Stimulated activated CD8-positive, alpha-beta memory T cell treated with anti-CD3 and anti-CD28 coated beads, Interleukin-2, amount 100 ng/mL, for 48 hours (primary cell): ENCODE measurements at regions not wholly inside any gene's neighbourhood (a gene's known extent, or its start where the extent isn't known, plus 50 kb on each side); places are given as distances from the start of the nearest gene placed in this dataset.
"Not testable (repeated sequence)": the region's sequence is repeated elsewhere in the genome, so short reads cannot be mapped to it uniquely, and the experiment has no call there.

Source experiments
- DNase-seq, 2 donors: peaks; one replicate each; pipeline ENCODE4 v3.0.0-alpha.2; 2020; ENCODE audit warnings: low read depth in 2 of 2

- no peak for DNase-seq
Measured at GRCh38 chr10:90023950-90024349, 322.6 kb downstream of the KIF20B start.

DNA sequence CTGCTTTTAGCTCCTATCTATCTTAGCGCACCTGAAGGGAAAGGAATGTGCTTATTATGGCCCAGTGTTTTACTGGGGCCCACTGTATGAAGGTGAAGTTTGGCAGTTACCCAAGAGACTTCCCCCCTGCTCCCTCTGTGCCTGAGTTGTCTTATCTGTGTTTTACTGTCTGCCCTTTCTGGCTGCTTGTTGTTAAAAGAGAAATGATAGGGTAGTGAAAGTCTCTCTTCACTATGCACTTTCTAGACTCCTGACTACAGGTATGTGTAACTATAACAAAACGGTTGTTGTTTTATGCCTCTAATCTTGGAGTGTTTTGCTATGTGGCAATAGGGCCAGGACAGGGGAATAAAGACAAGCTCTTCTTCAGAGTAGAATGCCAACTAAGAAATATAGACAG is 326.9 kb downstream of the KIF20B start:
- no peak for DNase-seq

DNA sequence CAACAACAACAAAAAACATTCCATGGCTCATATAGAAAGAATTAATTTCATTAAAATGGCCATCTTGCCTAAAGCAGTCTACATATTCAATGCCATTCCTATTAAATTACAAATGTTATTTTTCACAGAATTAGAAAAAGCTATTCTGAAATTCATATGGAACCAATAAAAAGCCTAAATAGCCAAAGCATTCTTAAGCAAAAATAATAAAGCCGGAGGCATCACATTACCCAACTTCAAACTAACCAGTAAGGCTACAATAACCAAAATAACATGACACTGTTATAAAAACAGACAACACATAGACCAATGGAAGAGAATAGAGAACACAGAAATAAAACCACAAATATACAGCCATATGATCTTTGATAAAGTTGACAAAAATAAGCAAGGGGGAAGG is 330.4 kb downstream of the KIF20B start:
- no peak for DNase-seq

DNA sequence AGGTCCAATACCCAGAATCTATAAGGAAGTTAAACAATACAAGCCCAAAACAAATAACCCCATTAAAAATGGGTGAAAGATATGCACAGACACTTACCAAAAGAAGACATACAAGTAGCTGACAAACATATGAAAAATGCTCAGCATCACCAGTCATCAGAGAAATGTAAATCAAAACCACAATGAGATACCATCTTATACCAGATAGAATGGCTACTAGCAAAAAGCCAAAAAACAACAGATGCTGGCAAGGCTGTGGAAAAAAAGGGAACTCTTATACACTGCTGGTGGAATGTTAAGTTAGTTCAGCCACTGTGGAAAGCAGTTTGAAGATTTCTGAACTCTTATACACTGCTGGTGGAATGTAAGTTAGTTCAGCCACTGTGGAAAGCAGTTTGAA is 331.1 kb downstream of the KIF20B start:
- no peak for DNase-seq

- not testable (repeated sequence) for DNase-seq
Measured at GRCh38 chr10:90034862-90035261, 333.5 kb downstream of the KIF20B start.

GRCh38 chr10:90041585-90041984 is 340.2 kb downstream of the KIF20B start:
- no peak for DNase-seq

GRCh38 chr10:90042075-90042474 is 340.7 kb downstream of the KIF20B start:
- no peak for DNase-seq

GRCh38 chr10:90047243-90047729 is 345.9 kb downstream of the KIF20B start:
- no peak for DNase-seq

DNA sequence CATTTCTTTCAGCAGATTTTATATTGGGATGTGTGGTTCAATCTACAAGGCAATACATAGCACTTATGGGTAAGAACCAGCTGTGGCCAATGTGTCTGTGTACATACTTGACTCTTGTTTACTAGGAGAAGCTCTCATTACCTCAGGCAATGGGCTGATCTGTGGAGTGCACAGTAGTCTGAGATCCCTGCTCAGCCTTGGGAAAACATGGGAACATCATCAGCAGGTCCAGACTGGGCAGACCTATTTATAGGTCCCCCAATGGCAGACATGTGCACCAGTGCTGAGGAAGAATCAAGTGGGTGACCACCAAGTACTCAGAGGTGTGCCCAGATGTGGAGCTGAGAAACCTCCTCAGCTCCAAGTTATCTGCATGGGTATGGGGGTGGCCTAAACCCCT is 349.7 kb downstream of the KIF20B start:
- no peak for DNase-seq

- DNase-seq, result no peak
Measured at GRCh38 chr10:90051474-90051873, 350.1 kb downstream of the KIF20B start.

DNA sequence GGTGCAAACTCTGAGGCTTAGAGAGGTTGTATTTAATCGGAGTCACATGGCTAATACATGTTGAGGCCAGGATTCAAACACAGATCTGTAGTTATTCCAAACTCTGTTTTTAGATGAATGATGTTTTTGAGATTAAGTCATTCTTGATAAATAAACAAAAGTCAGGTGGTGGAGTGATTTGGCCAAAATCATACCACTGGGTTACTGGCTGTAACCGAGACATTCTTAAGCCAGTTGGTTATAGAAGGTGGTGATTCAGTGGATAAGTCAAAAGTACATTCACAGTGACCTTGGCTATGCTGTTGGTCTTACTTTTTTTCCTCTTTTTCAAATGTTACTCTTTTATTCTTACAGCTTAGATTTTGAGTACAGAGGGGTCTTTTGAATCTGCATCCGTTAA is 361.4 kb downstream of the KIF20B start:
- DNase-seq, result no peak

DNA sequence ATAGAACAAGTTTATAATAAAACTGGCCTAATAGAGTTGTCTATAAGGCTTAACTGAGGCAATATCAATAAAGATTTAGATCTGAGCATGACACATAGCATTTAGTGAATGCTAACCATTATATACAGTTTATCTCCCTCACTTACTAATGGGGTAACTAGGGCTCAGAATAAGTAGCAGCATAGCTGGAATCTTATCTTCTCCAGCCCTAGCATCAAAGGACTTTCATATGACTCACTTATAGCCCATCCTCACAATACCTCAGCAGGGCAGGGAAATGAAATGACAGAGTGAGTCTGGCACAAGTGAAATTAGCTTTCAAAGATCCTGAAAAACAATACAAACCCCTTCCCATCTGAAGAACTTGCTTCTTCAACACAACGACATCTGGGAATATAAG is 362.9 kb downstream of the KIF20B start:
- DNase-seq, result no peak

GRCh38 chr10:90066435-90066834 is 365.0 kb downstream of the KIF20B start:
- no peak for DNase-seq

GRCh38 chr10:90075995-90076394 is 374.6 kb downstream of the KIF20B start:
- no peak for DNase-seq

DNA sequence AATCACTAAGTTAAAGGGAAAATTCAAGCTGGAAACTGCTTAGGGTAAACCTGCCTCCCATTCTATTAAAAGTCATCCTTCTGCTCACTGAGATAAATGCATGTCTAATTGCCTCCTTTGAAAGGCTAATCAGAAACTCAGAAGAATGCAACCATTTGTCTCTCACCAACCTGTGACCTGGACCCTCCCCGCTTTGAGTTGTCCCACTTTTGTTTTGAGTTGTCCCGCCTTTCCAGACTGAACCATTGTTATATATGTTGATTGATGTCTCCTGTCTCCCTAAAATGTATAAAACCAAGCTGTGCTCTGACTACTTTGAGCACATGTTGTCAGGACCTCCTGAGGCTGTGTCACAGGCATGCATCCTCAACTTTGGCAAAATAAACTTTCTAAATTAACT is 378.4 kb downstream of the KIF20B start:
- no peak for DNase-seq

GRCh38 chr10:90086606-90087190 is 385.3 kb downstream of the KIF20B start:
- DNase-seq, result not testable (repeated sequence)

GRCh38 chr10:90087197-90088023 is 386.0 kb downstream of the KIF20B start:
- no peak for DNase-seq

DNA sequence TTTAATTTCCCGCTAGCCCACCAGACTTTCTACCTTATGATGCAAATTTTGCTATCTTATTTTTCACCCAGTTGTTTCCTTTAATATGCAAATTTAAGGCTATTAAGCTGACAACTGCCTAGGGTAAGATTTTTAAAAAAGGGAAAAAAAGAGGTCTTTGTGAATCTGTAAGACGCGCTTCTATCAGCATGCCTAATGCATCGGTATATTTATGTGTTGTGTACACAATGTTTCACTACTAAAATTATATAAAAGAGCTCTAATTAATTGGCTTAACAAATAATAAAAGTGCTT is 386.6 kb downstream of the KIF20B start:
- DNase-seq, result no peak

- no peak for DNase-seq
Measured at GRCh38 chr10:90089719-90090118, 388.3 kb downstream of the KIF20B start.

DNA sequence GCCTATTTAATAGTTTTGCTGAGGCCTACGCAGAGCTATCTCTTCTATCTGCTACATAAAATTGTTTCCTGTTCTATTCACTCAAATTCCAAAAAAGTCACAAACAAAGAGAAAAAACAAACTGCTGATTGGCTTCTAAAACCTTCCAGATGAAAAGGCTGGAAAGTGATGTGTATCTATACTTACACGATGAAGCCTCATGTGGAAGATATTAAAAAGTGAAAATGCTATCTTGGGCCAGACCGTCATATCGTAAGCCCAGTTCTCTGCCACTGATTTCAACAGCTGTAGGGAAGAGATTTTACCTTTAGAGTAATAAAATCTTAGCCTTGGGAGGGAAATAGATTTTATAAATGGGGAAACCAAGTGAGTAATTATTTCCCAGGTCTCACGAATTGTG is 394.8 kb downstream of the KIF20B start:
- DNase-seq, result no peak

DNA sequence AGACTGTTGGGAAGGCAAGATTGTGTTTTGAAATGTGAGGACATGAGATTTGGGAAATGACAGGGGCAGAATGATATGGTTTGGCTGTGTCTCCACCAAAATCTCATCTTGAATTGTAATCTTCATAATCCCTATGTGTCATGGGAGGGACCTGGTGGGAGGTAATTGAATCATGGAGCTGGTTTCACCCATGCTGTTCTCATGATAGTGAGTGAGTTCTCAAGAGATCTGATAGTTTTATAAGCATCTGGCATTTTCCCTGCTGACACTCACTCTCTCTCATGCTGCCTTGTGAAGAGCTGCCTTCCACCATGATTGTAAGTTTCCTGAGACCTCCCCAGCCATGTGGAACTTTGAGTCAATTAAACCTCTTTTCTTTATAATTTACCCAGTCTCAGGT is 406.2 kb downstream of the KIF20B start:
- DNase-seq, result not testable (repeated sequence)

DNA sequence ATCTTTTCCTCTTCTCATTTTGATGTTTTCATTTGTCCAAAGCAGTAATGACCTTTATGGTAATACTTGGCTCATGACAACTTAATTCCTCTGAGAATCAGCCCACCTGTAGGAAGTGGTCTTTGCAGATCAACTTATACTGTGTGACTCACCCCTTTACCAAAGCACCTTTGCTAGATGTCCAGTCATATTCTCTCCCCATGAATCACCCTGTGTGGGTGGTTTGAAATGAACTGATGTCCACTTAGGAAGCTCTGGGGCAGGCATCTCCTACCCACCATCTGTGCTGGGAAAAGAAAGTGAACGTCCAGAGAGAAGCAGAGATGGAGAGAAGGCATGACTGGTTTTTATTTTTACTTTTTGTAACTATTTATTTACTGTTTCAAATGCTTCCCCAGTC is 410.3 kb downstream of the KIF20B start:
- no peak for DNase-seq

DNA sequence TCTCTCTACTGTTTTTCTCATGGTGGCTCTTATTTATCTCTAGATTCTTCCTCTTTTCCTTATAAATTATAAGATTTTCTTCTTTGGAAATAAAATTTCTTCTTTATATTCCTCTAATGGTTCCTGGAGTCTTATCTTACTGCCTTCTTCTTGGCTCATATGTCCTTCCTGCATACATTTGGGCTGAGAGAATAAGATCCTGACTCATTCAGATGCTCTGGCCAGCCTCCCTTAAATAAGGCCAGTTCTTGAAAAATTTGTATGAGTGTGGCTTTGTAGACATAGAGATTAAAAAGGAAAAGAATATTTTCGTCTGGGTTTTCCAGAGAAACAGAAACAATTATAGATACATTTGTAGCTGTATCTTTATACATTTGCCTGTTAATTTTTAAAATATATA is 411.3 kb downstream of the KIF20B start:
- DNase-seq, result no peak

DNA sequence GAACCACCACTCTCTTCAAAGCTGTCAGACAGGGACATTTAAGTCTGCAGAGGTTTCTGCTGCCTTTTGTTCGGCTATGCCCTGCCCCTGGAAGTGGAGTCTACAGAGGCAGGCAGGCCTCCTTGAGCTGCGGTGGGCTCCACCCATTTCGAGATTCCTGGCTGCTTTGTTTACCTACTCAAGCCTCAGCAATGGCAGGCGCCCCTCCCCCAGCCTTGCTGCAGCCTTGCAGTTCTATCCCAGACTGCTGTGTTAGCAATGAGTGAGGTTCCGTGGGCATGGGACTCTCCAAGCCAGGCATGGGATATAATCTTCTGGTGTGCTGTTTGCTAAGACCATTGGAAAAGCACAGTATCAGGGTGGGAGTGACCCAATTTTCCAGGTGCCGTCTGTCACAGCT is 417.2 kb downstream of the KIF20B start:
- DNase-seq, result not testable (repeated sequence)
